Activated CD8-positive, alpha-beta memory T cell treated with anti-CD3 and anti-CD28 coated beads, Interleukin-2, amount 50 U/mL, for 48 hours (primary cell): ENCODE measurements at regions not wholly inside any gene's neighbourhood (a gene's known extent, or its start where the extent isn't known, plus 50 kb on each side); places are given as distances from the start of the nearest gene placed in this dataset.
A peak's percentile ranks its signal among the peaks of the same experiment; 100 is the strongest.

ENCODE experiments used
- DNase-seq: peaks from one replicate; pipeline ENCODE4 v3.0.0-alpha.2; 2020

GRCh38 chr14:61894452-61895077 is 132.3 kb downstream of the SNAPC1 start:
- DNase-seq = peak; percentile 80

GRCh38 chr14:61897300-61897699 is 135.1 kb downstream of the SNAPC1 start:
- DNase-seq = no peak

GRCh38 chr14:61898568-61898967 is 136.3 kb downstream of the SNAPC1 start:
- no peak for DNase-seq

GRCh38 chr14:61899497-61899896 is 137.3 kb downstream of the SNAPC1 start:
- DNase-seq = no peak

GRCh38 chr14:61904946-61905345 is 142.7 kb downstream of the SNAPC1 start:
- no peak for DNase-seq

- no peak for DNase-seq
Observed at GRCh38 chr14:61911574-61911973, 149.4 kb downstream of the SNAPC1 start.

GRCh38 chr14:61918998-61919397 is 156.8 kb downstream of the SNAPC1 start:
- DNase-seq = no peak

GRCh38 chr14:61923348-61923747 is 161.1 kb downstream of the SNAPC1 start:
- DNase-seq = no peak

GRCh38 chr14:61925043-61925442 is 162.8 kb downstream of the SNAPC1 start:
- DNase-seq = no peak

- DNase-seq = no peak
Observed at GRCh38 chr14:61925732-61926435, 163.7 kb downstream of the SNAPC1 start.

GRCh38 chr14:61927060-61927459 is 164.8 kb downstream of the SNAPC1 start:
- DNase-seq = no peak

GRCh38 chr14:61927520-61927919 is 165.3 kb downstream of the SNAPC1 start:
- no peak for DNase-seq

GRCh38 chr14:61928300-61928699 is 166.1 kb downstream of the SNAPC1 start:
- DNase-seq = no peak

- DNase-seq = no peak
Observed at GRCh38 chr14:61928701-61929100, 166.5 kb downstream of the SNAPC1 start.

GRCh38 chr14:61929651-61930050 is 167.4 kb downstream of the SNAPC1 start:
- no peak for DNase-seq

GRCh38 chr14:61930101-61930857 is 168.1 kb downstream of the SNAPC1 start:
- no peak for DNase-seq

GRCh38 chr14:61932974-61933373 is 170.8 kb downstream of the SNAPC1 start:
- DNase-seq = no peak

GRCh38 chr14:61934385-61934784 is 172.2 kb downstream of the SNAPC1 start:
- DNase-seq = no peak

- DNase-seq = no peak
Observed at GRCh38 chr14:61939776-61940175, 177.6 kb downstream of the SNAPC1 start.

GRCh38 chr14:61940666-61941420 is 178.6 kb downstream of the SNAPC1 start:
- no peak for DNase-seq

GRCh38 chr14:61941421-61942150 is 179.4 kb downstream of the SNAPC1 start:
- DNase-seq = no peak

GRCh38 chr14:61948376-61948775 is 186.2 kb downstream of the SNAPC1 start:
- DNase-seq = no peak

GRCh38 chr14:61950340-61950739 is 188.1 kb downstream of the SNAPC1 start:
- no peak for DNase-seq
